H1 (cell line): ENCODE measurements at regions not wholly inside any gene's neighbourhood (a gene's known extent, or its start where the extent isn't known, plus 50 kb on each side); places are given as distances from the start of the nearest gene placed in this dataset.

Source experiments
- CTCF ChIA-PET: fragments of 300-600 bp; sonication (Branson Sonifier 250); formaldehyde crosslinking; loops from one replicate; lab custom pipeline; 2021; ENCODE audit not compliant: partially characterized antibody; lab: Charles Lee
- POLR2A ChIA-PET: fragments of 300-600 bp; sonication (Branson Sonifier 250); formaldehyde crosslinking; loops from one replicate; lab custom pipeline; 2021; ENCODE audit warnings: inconsistent platforms; ENCODE audit not compliant: partially characterized antibody; lab: Charles Lee
- DNase-seq, 2 experiments: peaks; one replicate each; pipeline versions ENCODE4 v3.0.0 to v3.0.0-alpha.2; 2010 to 2022; ENCODE audit warnings: low spot score in 2 of 2, low read depth in 1 of 2, mixed read lengths in 1 of 2
- FAIRE-seq: peaks from 2 replicates; lab custom pipeline; 2011; peaks lifted over from hg19 to GRCh38; lab: Jason Lieb, UNC
- H2AFZ ChIP-seq: 2 replicates; pipeline ENCODE4 v1.8.1; 2012; ENCODE audit warnings: low read length, inconsistent platforms
- H2AK5ac ChIP-seq: 2 replicates; pipeline ENCODE4 v1.6.1; 2013; ENCODE audit warnings: low read depth, low read length
- H2BK120ac ChIP-seq: replicated peaks from 2 replicates; pipeline ENCODE3; 2013; ENCODE audit warnings: low read depth, low read length, inconsistent platforms
- H2BK12ac ChIP-seq: 2 replicates; pipeline ENCODE4 v1.6.1; 2013; ENCODE audit warnings: low read depth, low read length
- H2BK15ac ChIP-seq: 2 replicates; pipeline ENCODE4 v1.6.1; 2013; ENCODE audit warnings: low read length
- H2BK20ac ChIP-seq: 2 replicates; pipeline ENCODE4 v1.6.1; 2013; ENCODE audit warnings: low read length
- H2BK5ac ChIP-seq: 2 replicates; pipeline ENCODE4 v1.6.1; 2013; ENCODE audit warnings: low read depth, low read length
- H3K14ac ChIP-seq: 2 replicates; pipeline ENCODE4 v1.6.1; 2013; ENCODE audit warnings: inconsistent platforms; ENCODE audit not compliant: insufficient read length
- H3K18ac ChIP-seq: 2 replicates; pipeline ENCODE4 v1.6.1; 2013; ENCODE audit warnings: low read length; ENCODE audit errors: extremely low read depth
- H3K23ac ChIP-seq: 2 replicates; pipeline ENCODE4 v1.6.1; 2013; ENCODE audit warnings: inconsistent platforms; ENCODE audit not compliant: insufficient read length
- H3K23me2 ChIP-seq: 2 replicates; pipeline ENCODE4 v1.6.1; 2013; ENCODE audit warnings: low read depth, low read length
- H3K27ac ChIP-seq: 2 replicates; pipeline ENCODE4 v1.6.1; 2011; ENCODE audit warnings: low read depth, low read length, inconsistent platforms
- H3K27me3 ChIP-seq, 4 experiments: replicated peaks in 1 of 4; 1 replicate in 1 of 4; 2 replicates in 3 of 4; pipeline versions ENCODE4 v1.6.1 to v1.8.1; 2011 to 2013; ENCODE audit warnings: low read length in 3 of 4, mild to moderate bottlenecking in 3 of 4, inconsistent platforms in 2 of 4, mixed read lengths in 2 of 4, moderate library complexity in 1 of 4; ENCODE audit not compliant: control insufficient read depth in 3 of 4, insufficient read depth in 3 of 4; ENCODE audit errors: extremely low read depth in 1 of 4
- H3K36me3 ChIP-seq, 4 experiments: 2 replicates each; pipeline versions ENCODE4 v1.6.1 to v1.8.1; 2011 to 2013; ENCODE audit warnings: mild to moderate bottlenecking in 4 of 4, low read length in 3 of 4, moderate library complexity in 2 of 4, control low read depth in 1 of 4, inconsistent platforms in 1 of 4; ENCODE audit not compliant: insufficient read depth in 4 of 4, control insufficient read depth in 2 of 4
- H3K4ac ChIP-seq: replicated peaks from 2 replicates; pipeline ENCODE3; 2013; ENCODE audit warnings: low read length, low read depth, mixed read lengths, inconsistent platforms; ENCODE audit not compliant: insufficient read length
- H3K4me1 ChIP-seq, 4 experiments: replicated peaks in 1 of 4; 1 replicate in 1 of 4; 2 replicates in 3 of 4; pipeline versions ENCODE4 v1.6.1 to v1.8.1; 2011 to 2013; ENCODE audit warnings: low read length in 3 of 4, inconsistent platforms in 2 of 4, mixed read lengths in 1 of 4; ENCODE audit not compliant: insufficient read depth in 4 of 4, control insufficient read depth in 3 of 4
- H3K4me2 ChIP-seq, 2 experiments: 2 replicates each; pipeline versions ENCODE4 v1.6.1 to v1.8.1; 2011 to 2013; ENCODE audit warnings: low read depth in 2 of 2, low read length in 2 of 2, control low read depth in 1 of 2, inconsistent platforms in 1 of 2, mild to moderate bottlenecking in 1 of 2; ENCODE audit not compliant: insufficient read depth in 1 of 2
- H3K4me3 ChIP-seq, 4 experiments: fragments of 200-600, 300-600 bp in 1 of 4; sonication (generic), shearing (Covaris generic), sonication (Bioruptor Twin) in 1 of 4; 2 replicates each; pipeline versions ENCODE4 v1.5.1 to v1.8.1; 2011 to 2016; ENCODE audit warnings: low read length in 4 of 4, low read depth in 3 of 4, control low read depth in 2 of 4, inconsistent platforms in 2 of 4, mild to moderate bottlenecking in 2 of 4, mixed read lengths in 1 of 4, moderate library complexity in 1 of 4; ENCODE audit not compliant: insufficient read depth in 2 of 4; ENCODE audit errors: extremely low read depth in 1 of 4
- H3K56ac ChIP-seq: replicated peaks from 2 replicates; pipeline ENCODE3; 2013; ENCODE audit warnings: low read depth, mild to moderate bottlenecking, mixed read lengths, low read length, inconsistent platforms; ENCODE audit not compliant: insufficient read length
- H3K79me1 ChIP-seq: 2 replicates; pipeline ENCODE4 v1.6.1; 2013; ENCODE audit warnings: low read depth, low read length, control low read depth
- H3K79me2 ChIP-seq, 2 experiments: 2 replicates each; pipeline versions ENCODE4 v1.6.1 to v1.8.1; 2012 to 2013; ENCODE audit warnings: low read length in 2 of 2, mild to moderate bottlenecking in 2 of 2, inconsistent platforms in 1 of 2; ENCODE audit not compliant: insufficient read depth in 2 of 2, control insufficient read depth in 1 of 2
- H3K9ac ChIP-seq, 4 experiments: replicated peaks in 1 of 4; 1 replicate in 1 of 4; 2 replicates in 3 of 4; pipeline versions ENCODE4 v1.6.1 to v1.8.1; 2011 to 2013; ENCODE audit warnings: low read depth in 3 of 4, low read length in 3 of 4, control low read depth in 2 of 4, mild to moderate bottlenecking in 2 of 4, moderate library complexity in 2 of 4, inconsistent platforms in 1 of 4; ENCODE audit errors: extremely low read depth in 1 of 4
- H3K9me3 ChIP-seq, 2 experiments: 2 replicates each; pipeline versions ENCODE4 v1.6.1 to v1.8.1; 2012 to 2013; ENCODE audit warnings: mild to moderate bottlenecking in 2 of 2, moderate library complexity in 2 of 2, control low read depth in 1 of 2, inconsistent platforms in 1 of 2, low read depth in 1 of 2, low read length in 1 of 2, mixed read lengths in 1 of 2; ENCODE audit not compliant: insufficient read depth in 2 of 2
- H4K20me1 ChIP-seq, 2 experiments: replicated peaks in 1 of 2; 2 replicates each; pipeline versions ENCODE3 to v1.8.1; 2011 to 2013; ENCODE audit warnings: inconsistent platforms in 2 of 2, low read length in 2 of 2, mild to moderate bottlenecking in 1 of 2; ENCODE audit not compliant: insufficient read depth in 2 of 2, control insufficient read depth in 1 of 2
- H4K5ac ChIP-seq: 2 replicates; pipeline ENCODE4 v1.6.1; 2013; ENCODE audit warnings: low read length, low read depth, mixed read lengths, inconsistent platforms; ENCODE audit not compliant: insufficient read length
- H4K8ac ChIP-seq: 2 replicates; pipeline ENCODE4 v1.8.0; 2013; ENCODE audit warnings: mild to moderate bottlenecking, moderate library complexity, low read length, inconsistent platforms; ENCODE audit not compliant: insufficient read depth; ENCODE audit errors: extremely low read depth
- H4K91ac ChIP-seq: replicated peaks from 2 replicates; pipeline ENCODE3; 2013; ENCODE audit warnings: low read length, mixed read lengths, inconsistent platforms; ENCODE audit not compliant: insufficient read length
- BRCA1 ChIP-seq: IDR thresholded peaks from 2 replicates; pipeline ENCODE4 v1.6.1; 2012; ENCODE audit warnings: low read depth, low read length, improper control_type of control experiment
- CHD1 ChIP-seq: IDR thresholded peaks from 2 replicates; pipeline ENCODE4 v1.6.1; 2012; ENCODE audit warnings: low read depth, low read length, improper control_type of control experiment
- EZH2 ChIP-seq: fragments of 200-600 bp; sonication (generic); IDR thresholded peaks from 2 replicates; pipeline ENCODE4 v1.7.1; 2012; ENCODE audit warnings: low read depth, mild to moderate bottlenecking, moderate library complexity, low read length, inconsistent platforms; ENCODE audit not compliant: severe bottlenecking
- JUN ChIP-seq: IDR thresholded peaks from 2 replicates; pipeline ENCODE4 v1.6.1; 2011; ENCODE audit warnings: low read depth, mild to moderate bottlenecking, improper control_type of control experiment, low read length
- MAFK ChIP-seq: IDR thresholded peaks from 2 replicates; pipeline ENCODE4 v1.6.1; 2012; ENCODE audit warnings: low read depth, mild to moderate bottlenecking, improper control_type of control experiment, low read length
- RAD21 ChIP-seq, 2 experiments: IDR thresholded peaks in 1 of 2; conservative IDR thresholded peaks in 1 of 2; 2 replicates each; pipeline ENCODE4 v1.6.1; 2011; ENCODE audit warnings: low read depth in 2 of 2, low read length in 2 of 2, improper control_type of control experiment in 1 of 2, inconsistent platforms in 1 of 2, mild to moderate bottlenecking in 1 of 2, moderate library complexity in 1 of 2
- RBBP5 ChIP-seq: IDR thresholded peaks from 2 replicates; pipeline ENCODE4 v1.7.1; 2012; ENCODE audit warnings: low read depth, mild to moderate bottlenecking, inconsistent platforms, low read length, moderate library complexity, borderline replicate concordance
- ZNF274 ChIP-seq: IDR thresholded peaks from 2 replicates; pipeline ENCODE4 v1.7.0; 2012; ENCODE audit warnings: low read length, borderline replicate concordance; ENCODE audit errors: extremely low read depth
- WGBS, 2 experiments: shearing (Covaris generic) in 1 of 2; methylation state at CpG; one replicate each; pipeline versions ENCODE4 v1.1.6 to v1.1.7; 2013 to 2015; ENCODE audit warnings: low lambda C conversion rate in 2 of 2, mixed read lengths in 2 of 2, inconsistent platforms in 1 of 2, low coverage in 1 of 2, missing lambda C conversion rate in 1 of 2; ENCODE audit not compliant: insufficient replicate concordance in 2 of 2, insufficient coverage in 1 of 2, insufficient read length in 1 of 2; ENCODE audit errors: extremely low coverage in 1 of 2, missing lambda C conversion rate in 1 of 2; 5-methylcytosine and 5-hydroxymethylcytosine counted together
- TF ChIP-seq, protein P1 (sequence below): IDR thresholded peaks from 2 replicates; pipeline ENCODE4 v1.6.1; 2012; ENCODE audit warnings: low read length, inconsistent platforms

DNA sequence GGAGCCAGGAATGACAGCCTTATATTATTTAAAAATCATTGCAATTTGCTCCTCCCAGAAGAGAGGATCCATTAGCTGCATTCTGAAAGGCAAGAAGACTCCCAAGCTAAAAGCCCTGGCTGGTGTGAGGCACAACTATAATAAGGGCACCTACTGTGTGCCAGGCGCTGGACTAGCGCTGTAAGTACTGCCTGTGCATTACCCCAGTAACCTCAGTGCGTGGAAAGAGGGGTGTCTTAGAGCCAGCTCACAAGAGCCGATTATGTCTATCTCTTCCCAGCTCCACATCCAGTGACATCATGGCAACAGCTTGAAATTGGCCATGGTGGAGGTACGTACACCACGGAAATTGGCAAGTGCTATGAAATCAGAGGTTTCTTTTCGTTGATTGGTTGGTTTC lies 141.7 kb upstream of the IRF2BP2 start:
- Histone ChIP-seq H3K9me3 (no peaks in the 10 kb centered on the region), H2AFZ (no peak overlapping the region), H3K18ac (no peak overlapping the region), H3K4me2 (no peak overlapping the region), H4K20me1 (no peaks in the 10 kb centered on the region), H2BK12ac (no peak overlapping the region), H3K79me1 (no peaks in the 10 kb centered on the region), H3K9ac (no peak overlapping the region), H3K79me2 (no peaks in the 10 kb centered on the region), H3K27ac (no peak overlapping the region), H3K4ac (no peak overlapping the region), H2BK5ac (no peak overlapping the region), H3K56ac (no peak overlapping the region), H2BK20ac (no peak overlapping the region), H3K36me3 (no peaks in the 10 kb centered on the region), H4K5ac (no peak overlapping the region), H3K4me3 (no peak overlapping the region), H3K4me1 (no peaks in the 10 kb centered on the region; a peak in 1 of 7 replicates), H3K23ac (no peak overlapping the region), H4K8ac (no peak overlapping the region), H2AK5ac (no peak overlapping the region), H4K91ac (no peak overlapping the region), H2BK15ac (no peak overlapping the region), H3K23me2 (no peaks in the 10 kb centered on the region), H2BK120ac (no peak overlapping the region), H3K14ac (no peak overlapping the region), H3K27me3 (no peaks in the 10 kb centered on the region)
- WGBS, 2 experiments = 94% methylated on average over 7 of the region's 7 CpGs; no CpG with 5 or more reads in 1 of the 2 experiments
- TF ChIP-seq CHD1 (no peak), BRCA1 (no peak), RBBP5 (no peak), EZH2 (no peak), ZNF274 (no peak), MAFK (no peak), RAD21 (IDR thresholded peaks at IDR 0.05 in 1 of 2, conservative IDR thresholded peaks at IDR 0.05 in 1 of 2; ENCODE audit: low read depth in 2 of 2, low read length in 2 of 2) (no peak), JUN (no peak)
- TF ChIP-seq, protein P1, sequence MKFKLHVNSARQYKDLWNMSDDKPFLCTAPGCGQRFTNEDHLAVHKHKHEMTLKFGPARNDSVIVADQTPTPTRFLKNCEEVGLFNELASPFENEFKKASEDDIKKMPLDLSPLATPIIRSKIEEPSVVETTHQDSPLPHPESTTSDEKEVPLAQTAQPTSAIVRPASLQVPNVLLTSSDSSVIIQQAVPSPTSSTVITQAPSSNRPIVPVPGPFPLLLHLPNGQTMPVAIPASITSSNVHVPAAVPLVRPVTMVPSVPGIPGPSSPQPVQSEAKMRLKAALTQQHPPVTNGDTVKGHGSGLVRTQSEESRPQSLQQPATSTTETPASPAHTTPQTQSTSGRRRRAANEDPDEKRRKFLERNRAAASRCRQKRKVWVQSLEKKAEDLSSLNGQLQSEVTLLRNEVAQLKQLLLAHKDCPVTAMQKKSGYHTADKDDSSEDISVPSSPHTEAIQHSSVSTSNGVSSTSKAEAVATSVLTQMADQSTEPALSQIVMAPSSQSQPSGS = no peak
- CTCF ChIA-PET = interaction anchor here (0.9 to 1.2 kb wide), 2 partner anchors 8 to 16 kb away, joined by 3 to 4 read pairs; no protein-coding TSS in a partner anchor
- no peak for FAIRE-seq
- DNase-seq = no peak
- POLR2A ChIA-PET = interaction anchor here (0.8 to 1.1 kb wide), 2 partner anchors 8 to 13 kb away, joined by 3 read pairs; no protein-coding TSS in a partner anchor
